Fibroblast of the conjunctiva (primary cell): ENCODE measurements at regions not wholly inside any gene's neighbourhood (a gene's known extent, or its start where the extent isn't known, plus 50 kb on each side); places are given as distances from the start of the nearest gene placed in this dataset.
"Not testable (repeated sequence)": the region's sequence is repeated elsewhere in the genome, so short reads cannot be mapped to it uniquely, and the experiment has no call there.

ENCODE experiments used
- DNase-seq: peaks from one replicate; pipeline ENCODE4 v3.0.0-alpha.2; 2010; ENCODE audit warnings: low read depth

DNA sequence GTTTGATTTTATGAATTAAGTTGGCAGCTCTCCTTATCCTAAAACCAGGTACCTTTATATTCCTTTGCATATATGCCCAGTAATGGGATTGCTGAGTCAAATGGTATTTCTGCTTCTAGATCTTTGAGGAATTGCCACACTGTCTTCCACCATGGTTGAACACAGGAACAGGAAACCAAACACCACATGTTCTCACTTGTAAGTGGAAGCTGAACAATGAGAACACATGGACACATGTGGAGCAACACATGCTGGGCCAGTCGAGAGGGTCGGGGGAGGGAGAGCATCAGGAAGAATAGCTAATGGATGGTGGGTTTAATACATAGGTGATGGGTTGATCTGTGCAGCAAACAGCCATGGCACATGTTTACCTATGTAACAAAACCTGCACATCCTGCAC, 214.6 kb downstream of the BLID start:
- not testable (repeated sequence) for DNase-seq

DNA sequence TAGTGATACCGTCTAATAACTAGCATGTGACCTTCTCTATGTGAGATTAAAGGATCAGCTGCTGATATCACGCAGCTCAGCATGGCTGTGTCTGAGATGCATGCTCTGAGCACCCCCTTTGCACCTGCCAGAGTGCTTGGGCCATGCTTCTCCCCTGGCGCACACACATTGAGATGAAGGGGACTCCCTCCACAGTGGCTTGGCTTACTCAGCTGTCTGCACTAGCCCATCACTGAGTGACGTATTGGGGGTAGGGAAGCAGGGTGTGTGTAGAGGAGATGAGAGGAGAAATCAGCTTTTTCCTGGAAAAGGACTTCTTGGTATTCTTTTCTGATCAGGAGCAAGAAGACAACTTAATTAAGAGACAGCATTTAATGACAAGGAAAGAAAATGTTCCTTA, 216.5 kb downstream of the BLID start:
- no peak for DNase-seq

DNA sequence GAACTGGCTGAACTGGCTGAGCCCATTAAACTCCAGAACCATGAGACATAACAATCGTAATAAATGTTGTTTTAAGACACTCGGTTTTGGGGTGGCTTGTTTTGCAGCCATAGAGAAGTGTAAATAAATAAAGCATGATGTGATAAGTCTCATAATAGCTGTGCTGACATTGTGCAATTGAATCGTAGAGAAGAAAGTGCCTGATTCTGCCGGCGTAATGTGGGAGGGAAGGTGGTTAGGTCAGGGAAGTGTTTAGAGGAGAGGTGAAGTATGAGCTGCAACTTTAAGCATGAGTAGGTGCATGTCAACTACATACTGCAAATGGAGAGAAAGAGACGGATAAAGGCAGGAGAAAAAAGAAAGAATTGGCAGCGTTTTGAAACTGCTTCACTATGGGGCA, 217.1 kb downstream of the BLID start:
- DNase-seq: no peak

DNA sequence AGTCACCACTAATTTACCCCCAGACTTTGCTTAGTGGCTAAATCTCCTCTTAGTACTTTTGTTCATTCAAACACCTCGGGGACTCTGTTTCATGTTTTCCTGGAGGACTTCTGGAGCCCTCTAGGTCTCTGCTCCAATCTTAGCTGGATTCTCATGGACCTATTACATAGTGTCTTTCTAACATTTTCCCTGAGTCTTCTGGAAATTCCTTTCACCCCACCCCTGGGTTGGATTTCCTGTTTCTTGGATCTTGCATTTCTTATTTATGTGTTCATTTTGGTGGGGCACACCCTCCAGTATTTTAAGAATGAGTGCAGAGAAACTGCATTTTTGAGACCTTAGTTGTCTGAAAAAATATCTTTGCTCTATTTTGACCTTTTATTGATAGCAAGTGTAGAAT, 220.1 kb downstream of the BLID start:
- DNase-seq: no peak

DNA sequence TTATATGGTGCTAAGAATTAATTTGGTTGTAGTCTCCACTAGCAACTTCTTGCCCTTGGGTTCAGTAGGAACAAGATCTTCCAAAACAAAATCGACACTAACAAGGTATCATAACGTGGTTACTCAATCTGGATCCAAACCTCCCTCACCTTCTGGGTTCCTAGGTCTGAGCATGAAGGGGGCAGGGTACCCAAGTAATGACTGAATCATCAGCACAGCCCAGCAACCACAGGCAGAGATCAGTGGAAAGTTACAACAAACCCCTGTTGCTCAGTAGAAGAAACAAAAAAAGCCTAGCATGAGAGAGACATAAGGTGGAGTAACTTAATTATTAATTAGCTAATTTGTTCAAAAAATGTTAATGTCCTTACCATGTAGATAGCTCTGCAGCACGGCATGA, 221.4 kb downstream of the BLID start:
- no peak for DNase-seq

DNA sequence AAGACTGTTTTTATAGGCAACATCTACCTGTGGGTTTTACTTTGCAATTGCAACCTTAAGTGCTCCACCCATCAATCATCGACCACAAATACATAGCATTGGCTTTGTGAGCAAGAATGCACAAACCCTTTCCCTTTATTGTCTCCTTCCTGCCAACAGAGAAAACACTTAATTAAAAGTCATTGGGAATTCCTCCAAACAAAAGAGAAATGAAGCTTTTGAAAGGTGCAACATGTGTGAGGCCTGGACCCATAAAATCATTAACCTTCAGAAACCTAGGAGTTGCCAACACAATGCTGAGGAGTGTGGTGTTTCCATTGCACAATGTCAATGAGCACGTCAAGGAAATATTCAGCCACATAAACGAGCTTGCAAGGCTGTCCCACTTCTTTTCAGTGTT, 223.2 kb downstream of the BLID start:
- no peak for DNase-seq

DNA sequence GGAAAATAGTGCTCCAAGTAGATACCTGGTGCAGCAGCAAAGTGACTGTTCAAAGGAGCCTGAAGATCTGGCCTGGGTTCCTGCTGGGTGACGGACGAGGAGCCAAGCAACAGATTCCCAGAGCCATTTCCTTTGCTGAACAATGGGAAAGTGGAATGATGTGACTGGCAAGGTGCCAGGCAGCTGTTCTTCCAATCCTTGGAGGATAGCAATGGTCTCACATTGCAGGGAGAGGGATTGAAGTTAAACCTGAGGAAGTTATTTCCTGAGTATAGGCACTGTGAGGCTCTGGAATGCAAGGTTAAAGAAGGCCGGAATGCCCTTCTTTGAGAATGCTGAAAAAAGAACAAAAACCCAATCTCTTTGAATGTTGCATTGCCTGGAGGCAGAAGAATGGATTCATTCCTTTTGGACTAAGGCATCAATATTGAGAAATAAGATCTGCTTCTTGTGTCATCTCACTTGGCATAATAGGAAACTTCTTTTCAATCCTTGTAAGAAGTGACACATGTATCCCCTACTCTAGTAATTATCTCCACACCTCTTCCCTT, 223.8 kb downstream of the BLID start:
- DNase-seq: no peak

DNA sequence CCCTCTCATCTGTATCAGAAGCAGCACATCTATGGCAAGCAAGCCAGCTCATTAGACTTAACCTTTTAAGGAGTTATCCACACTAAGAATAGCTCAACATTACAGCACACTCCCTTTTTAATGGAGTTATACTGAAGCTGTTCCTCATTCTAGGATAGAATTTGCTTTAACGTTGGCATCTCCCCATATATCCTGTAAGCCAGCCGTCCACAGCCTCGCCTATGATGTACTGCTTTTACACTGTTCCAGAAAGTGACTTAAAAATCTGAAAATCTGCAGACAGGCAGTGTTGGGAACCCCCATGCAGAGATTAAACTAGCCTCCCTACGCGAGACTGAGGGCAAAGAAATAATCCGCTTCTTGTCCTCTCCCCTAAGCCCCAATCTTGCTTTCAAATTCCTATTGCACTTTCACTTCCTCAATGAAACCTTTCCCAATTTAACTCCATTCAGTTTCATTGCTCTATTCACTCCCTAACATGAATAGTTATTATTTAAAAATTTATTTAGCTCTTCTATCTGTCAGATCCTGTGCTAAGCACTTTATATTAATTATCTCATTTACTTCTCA, 225.0 kb downstream of the BLID start:
- no peak for DNase-seq

DNA sequence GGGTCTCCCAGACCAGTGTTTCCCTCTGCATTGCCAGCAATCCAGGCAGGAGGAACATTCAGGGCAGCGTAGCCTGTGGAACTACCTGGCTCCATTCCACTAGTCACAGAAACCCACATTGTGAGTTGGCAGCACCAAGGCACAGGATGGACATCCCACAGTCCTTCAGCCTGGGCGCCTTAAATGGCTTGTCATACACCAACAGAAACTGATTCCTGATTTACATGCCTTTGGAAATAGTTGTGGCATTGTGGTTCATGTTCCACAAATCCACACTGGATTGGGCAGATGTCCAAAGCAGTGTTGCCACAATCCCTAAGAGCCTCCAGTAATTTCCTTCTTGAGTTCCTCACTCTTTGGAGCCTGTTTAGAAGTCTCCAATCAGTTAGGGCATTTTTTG, 225.6 kb downstream of the BLID start:
- no peak for DNase-seq

DNA sequence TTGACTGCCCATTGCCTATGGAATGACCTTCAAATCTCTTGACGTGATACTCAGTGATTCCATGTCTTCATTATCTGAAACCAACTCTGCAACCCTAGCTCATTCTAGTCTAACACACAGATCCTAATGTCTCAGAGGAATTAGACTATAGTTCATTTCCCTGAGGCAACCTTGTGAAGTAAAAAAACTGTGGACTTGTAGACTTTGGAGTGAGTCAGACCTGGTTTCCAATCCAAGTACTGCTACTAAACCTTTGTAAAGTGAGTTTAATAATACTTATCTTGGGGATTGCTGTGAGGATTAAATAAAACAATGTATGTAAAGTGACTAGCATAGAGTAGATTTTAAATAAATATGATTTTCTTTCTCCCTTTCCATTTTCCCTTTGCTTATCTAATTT, 226.1 kb downstream of the BLID start:
- no peak for DNase-seq

DNA sequence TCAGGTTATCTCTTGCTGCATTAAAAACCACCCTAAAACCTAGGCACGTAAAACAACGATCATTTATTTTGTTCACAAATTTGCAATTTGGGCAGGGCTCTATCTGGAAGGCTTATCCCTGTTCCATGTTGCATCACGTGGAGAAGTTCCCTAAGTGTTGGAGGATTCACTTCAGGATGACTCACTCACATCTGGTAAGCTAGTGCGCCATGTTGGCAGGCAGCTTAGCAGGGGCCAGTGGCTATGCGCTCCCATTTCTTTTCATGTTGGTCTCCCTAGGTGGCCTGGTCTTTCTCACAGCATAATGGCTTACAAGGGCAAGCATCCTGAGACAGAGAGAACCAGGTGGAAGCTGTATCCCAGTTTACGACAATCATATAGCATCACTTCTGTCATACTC, 226.8 kb downstream of the BLID start:
- no peak for DNase-seq

DNA sequence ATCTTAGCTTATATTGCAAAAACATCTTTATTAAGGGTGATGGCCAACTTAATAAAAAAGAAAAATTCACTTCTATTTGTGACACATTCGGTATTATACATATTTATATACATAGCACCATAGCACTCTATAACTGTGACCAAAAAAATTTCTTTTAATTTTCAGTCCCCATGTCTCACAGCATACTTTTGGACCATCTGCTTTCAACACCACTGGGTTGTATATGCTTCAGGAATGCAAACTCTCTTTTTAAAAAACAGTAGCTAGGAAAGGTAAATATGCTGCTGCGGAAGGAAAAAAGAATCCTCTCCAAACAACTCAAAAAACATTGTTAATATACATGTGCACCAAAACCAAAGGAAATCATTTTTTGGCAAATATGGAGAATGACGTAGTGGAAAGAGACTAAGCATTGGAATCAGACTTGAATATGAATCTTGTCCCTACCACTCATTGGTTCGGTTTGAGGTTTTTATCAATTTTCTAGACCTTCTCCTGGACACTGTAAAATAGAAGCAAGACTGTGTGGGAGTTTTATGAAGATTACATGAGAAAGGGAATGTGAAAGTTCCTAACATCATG, 227.9 kb downstream of the BLID start:
- DNase-seq: no peak

DNA sequence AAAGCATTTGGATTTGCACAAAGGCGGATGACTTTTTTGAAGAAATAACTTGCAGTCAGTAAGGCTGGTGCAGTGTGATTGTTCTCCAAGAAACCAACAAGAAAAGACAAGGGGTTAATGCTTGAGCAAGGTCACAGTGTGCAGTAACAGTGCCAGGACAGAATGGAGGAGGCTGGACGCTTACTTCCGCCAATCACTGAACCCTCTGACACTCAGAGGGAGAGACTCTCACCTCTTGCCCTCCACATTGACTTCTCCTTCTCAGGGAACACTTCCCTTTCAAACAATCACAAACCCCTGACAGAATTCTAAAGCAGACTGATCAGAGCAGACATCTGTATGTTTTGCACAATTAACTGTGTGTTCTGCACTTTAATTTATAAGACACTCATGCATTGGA, 228.4 kb downstream of the BLID start:
- DNase-seq: no peak

DNA sequence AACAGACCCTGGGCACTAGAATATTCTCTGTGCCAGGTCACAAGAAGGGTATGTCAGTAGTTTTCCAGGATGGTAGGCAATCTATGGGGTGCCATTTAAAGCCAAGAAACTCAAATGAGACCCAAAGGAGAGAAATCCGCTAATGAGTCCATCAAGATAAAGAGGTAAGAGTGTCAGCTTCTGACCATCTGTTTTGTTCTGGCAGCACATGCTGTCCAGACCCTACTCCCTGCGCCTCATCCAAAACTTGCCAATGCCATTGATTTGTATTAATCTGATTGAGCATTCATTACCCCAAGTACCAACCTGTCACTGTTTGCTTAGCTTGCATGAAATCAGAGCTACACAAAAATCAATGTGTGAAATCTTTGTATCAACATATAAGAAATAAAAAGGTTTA, 229.0 kb downstream of the BLID start:
- DNase-seq: no peak

DNA sequence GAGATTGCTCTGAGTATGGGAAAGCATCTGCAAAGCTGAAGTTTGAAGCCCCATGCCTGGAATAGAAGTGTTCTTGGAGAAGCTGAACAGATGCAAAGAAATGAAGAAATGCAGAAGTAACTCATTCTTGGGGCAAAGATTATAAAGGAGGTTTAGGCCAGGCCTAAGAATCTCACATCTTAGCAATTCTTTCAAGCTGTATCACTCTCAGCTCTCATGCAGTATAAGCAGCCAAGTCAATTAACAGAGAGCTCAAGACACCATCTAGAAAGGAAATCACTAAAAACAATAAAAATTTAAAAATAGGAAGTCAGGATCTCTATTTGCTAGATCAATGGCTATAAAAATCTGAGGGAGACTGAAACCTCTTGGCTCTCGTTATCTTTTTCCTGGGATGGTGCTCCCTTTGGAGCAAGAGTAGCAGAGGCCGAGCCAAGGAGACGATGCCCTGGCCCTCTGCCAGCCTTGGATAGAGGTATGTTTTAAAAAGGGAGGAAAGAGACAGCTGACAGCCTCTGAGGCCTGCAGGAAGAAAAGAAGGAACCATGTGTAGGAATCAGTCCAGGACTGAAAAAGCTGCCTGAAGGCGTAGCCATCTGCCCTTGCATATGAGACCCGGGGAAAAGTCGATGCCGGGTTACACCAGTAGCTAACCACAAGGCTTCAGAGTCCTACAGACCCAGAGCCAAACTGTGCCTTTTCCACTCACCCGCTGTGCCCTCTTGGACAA, 229.8 kb downstream of the BLID start:
- DNase-seq: no peak

DNA sequence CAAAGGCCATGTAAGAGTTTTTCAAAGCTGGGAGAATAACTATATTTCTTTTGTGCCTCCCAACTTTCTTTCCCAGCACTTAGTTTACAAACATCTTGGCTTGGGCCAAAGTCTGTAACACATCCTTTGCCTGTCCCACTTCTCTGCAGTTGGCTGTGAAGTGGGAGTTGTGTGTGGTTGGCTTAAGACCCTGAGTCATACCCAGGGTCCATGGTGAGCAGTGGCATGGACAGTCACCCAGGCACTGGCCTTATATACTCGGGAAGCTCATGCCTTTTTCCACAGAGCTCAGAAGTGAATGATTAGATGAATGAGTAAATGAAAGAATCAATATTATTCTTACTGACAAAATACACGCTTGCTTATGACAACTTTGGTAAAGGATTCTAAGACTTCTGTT, 231.4 kb downstream of the BLID start:
- DNase-seq: no peak

DNA sequence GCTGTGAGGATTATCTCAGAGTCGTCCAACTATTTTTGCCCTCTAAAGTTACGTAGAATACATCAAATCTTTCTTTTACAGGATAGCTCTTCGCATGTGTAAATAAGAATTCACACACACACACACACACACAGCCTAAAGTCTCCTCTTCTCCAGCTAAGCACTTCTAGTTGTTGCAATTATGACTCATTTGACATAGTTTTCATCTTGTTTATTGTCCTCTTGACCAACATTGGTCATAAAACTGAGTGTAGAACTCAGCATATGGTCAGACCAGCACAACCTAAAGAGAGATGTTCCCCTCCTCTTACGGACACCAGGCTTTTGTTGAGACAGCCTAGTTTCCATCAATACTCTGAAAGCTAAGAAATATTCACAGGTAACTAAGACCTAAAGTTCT, 234.2 kb downstream of the BLID start:
- no peak for DNase-seq

DNA sequence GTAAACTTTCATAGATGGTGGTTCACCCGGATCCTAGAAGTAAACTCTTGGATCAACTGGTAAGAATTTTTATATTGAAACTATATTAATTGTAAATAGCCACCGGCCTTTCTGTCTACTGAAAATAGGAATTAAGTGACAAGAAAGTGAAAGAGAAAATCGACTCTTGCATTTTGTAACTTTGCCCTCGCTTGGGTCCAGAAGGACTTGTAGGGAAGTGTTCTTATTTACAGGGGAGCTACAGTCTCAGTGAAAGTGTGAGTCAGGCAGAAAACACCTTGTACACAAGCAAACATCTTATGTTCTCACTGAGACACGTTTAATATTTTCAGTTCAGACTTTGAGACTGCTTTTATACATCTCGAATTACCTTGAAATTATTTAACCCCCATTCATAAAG, 238.9 kb downstream of the BLID start:
- DNase-seq: no peak

DNA sequence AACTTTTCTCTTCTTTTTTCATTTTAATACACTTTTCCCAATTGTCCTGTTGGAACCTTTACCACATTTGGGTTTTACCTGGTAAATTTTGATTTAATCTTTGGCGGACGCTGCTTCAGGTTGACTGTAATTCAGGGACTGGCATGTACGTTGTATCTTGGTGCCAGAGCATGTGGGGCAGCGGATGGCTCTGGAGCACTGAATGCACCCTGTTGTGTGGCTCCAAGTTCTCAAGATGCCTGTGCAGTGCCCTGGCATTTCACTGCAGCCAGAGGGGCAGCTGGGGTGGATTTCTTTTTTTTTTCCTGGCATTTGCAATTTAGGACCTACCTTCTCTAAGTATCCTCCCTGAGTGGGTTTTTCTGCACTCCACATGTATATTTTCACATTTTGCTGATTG, 242.2 kb downstream of the BLID start:
- DNase-seq: no peak

DNA sequence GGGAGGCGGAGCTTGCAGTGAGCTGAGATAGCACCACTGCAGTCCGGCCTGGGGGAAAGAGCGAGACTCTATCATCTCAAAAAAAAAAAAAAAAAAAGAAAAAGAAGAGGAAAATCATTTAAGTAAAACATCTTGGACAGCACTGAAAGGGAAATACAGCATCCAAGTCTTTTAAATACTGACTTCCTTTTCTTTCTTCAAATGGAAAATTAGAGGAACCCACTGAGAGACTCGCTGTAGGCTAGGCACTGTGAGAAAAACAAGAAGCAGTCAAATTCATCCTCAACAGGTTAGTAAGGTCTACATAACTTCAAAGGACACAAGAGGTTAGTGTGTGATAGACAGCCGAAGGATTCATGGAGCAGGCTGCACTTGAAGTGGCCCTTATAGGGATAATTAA, 243.7 kb downstream of the BLID start:
- no peak for DNase-seq

DNA sequence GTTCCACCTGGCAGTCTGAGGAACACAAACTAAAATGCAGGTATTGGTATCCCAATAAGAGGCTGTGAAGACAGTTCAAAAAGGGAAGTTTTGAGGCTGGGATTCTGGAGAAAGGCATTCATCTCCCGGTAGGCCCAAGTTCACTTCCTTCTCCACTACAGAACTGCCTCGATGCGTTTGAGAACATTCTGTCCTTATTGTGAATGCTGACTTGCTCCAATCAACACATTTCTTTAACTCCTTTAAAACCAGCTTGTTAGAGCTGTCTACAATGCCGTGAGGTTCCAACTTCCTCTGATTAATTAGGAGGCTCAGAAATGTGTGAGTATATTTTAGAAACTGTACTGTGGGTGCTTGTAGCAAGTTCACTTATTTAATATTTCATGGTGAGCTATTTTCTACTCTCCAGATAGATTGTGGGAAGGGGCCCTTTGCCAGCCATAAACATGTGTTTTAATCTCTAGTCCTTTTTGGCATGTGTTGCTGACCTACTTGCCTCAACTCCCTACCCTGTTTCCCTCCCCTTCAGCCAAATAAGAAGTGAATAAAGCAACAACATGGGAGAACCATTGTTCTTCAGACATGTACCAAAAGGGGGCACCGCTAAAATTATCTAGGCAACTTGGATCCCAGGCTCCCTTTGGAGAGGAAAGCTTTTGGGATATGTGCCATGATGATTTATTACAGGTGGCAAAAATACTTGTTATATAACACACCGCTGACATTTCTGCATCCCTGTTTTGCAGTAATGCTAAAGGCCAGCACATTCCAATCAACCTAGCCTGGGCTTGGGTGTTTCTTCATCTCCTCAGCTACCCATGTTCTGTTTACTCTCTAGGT, 245.6 kb downstream of the BLID start:
- DNase-seq: no peak

DNA sequence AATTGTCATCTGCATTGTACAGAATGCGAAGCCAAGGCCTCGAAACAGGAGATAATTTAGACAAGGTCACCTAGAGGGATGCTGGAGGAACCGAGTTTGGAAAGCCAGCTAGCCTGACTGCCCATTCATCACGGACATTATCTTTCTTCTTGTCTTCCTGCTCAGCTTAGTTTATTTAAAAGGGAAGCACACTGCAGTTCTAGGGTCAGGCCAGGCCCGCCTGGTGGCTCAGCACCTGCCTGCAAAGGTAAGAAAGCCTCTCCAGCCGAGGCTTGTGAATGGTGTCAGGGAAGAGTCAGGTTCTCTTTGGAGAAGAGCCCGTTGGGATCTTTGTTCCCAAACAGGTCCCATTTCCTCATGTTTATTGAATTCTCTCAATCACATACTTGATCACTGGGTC, 246.5 kb downstream of the BLID start:
- no peak for DNase-seq

DNA sequence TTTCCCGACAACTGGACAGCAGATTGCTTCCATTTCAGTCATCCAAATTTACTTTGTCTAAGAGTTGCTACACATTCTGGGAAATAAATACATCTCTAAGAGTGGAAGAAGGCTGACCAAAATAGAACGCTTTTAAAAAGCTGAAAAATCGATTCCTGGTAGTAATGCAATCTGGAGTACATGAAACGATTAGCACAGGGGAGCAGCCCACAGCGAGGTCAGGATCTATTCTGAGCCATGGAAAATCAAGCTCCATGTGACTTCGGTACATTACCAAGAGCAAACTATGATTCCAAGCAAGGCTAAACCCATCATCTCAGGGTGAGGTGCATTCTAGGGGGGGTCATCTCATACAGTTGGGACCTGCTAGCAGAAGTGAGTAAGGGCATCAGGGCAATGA, 249.3 kb downstream of the BLID start:
- no peak for DNase-seq
